LNCAP (cell line): ENCODE measurements at regions not wholly inside any gene's neighbourhood (a gene's known extent, or its start where the extent isn't known, plus 50 kb on each side); places are given as distances from the start of the nearest gene placed in this dataset.

ENCODE experiments used
- TF ChIP-seq, protein P1 (sequence below): fragments of 450-650 bp; IDR thresholded peaks from 2 replicates; pipeline ENCODE4 v1.5.1; 2017; ENCODE audit warnings: mild to moderate bottlenecking

DNA sequence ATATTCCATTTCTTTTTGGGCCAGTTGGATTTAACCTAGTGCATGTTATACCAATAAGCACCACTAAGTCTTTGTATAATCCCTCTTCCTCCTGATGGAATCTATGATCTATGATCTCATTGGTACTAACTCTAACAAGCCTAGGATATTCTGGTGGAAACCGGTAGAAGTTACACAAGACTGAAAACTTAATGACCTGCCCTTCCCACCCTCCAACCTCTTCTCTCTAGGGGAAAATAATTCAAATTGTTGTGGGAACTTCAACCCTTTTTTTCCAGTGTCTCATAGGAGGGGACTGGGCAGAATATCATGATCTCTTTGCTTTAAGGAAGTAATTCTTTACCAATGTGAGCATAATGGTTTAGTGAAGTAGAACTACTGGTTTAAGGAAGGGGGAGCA lies 289.5 kb upstream of the BOD1L1 start:
- TF ChIP-seq, protein P1, sequence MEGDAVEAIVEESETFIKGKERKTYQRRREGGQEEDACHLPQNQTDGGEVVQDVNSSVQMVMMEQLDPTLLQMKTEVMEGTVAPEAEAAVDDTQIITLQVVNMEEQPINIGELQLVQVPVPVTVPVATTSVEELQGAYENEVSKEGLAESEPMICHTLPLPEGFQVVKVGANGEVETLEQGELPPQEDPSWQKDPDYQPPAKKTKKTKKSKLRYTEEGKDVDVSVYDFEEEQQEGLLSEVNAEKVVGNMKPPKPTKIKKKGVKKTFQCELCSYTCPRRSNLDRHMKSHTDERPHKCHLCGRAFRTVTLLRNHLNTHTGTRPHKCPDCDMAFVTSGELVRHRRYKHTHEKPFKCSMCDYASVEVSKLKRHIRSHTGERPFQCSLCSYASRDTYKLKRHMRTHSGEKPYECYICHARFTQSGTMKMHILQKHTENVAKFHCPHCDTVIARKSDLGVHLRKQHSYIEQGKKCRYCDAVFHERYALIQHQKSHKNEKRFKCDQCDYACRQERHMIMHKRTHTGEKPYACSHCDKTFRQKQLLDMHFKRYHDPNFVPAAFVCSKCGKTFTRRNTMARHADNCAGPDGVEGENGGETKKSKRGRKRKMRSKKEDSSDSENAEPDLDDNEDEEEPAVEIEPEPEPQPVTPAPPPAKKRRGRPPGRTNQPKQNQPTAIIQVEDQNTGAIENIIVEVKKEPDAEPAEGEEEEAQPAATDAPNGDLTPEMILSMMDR, result no peak

GRCh38 chr4:13918110-13918509 lies 290.6 kb upstream of the BOD1L1 start:
- TF ChIP-seq, protein P1, result no peak

DNA sequence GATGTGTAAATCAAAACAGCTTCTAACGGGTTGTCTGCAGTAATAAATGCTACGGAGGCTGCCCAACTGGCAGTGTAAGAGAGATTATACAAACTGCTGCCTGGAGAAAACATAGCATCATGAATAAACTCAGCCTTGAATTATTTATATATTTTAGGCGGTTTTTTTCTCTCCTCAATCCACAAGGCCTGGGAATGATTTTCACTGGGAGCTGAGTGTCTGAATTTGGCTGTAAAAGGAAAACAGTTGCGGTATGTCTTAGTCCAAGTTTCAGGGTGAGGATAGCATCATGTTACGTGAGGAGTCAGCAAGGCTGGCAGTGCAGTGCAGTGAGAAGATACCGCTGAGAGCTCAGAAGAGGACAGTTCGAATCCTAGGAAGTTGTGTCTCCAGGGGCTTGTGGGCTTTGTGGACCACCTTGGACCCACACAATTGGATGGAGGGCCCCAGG lies 291.5 kb upstream of the BOD1L1 start:
- TF ChIP-seq, protein P1, result no peak

DNA sequence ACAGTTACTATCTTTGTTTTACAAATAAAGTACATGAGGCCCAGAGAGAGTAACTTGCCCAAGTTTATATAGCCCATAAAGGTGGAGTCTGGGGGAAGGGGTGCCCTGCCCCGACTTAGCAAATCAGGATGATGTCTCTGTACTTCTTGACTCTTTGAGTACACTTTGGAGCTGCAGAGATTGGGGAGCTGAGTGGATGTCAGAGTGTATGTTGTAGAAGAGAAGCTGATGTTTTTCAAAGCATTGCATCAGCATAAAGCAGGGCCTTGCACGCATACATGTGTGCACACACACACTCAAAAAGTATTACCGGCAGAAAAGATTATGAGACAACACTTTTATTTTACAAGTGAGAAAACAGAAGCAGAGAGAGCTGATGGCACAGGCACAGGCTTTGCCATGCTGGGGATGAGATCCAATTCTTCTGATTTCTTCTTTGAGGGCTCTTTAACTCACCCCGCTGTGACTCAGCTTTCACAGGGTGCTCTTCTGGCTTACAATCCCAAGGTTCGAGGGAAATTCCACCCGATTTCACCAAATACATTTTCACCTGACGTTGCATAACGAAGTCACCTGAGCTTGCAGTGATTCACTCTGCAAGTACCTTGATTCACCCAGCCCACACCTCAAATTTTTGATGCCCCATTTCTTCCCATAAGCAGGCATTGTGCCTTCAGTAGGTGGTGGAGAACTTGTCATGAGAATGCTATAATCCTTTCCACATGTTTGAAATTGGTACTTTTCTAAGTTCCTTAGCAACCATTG lies 292.8 kb upstream of the BOD1L1 start:
- TF ChIP-seq, protein P1, result no peak

- TF ChIP-seq, protein P1, result no peak
Observed at GRCh38 chr4:13920901-13921300, 293.4 kb upstream of the BOD1L1 start.

- TF ChIP-seq, protein P1, result no peak
Observed at GRCh38 chr4:13921805-13922204, 294.3 kb upstream of the BOD1L1 start.

DNA sequence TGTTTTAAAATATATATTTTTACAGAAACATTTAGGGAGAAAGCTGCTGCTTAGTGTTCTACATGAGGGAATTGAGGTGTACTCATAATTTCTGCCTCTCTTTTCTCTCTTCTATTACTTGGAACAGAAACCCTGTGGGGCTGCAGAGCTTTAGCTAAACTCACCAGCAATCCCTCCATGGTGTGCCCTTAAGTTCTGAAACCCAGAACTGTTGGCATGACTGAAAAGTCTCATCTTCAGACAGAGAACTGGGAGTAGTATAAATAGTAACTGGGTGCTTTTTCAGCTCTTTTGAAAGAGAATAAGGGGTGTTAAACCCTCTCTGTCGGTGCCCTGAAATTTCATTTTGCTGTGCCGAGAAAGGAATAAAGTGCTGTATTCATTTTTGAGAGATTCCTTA lies 294.9 kb upstream of the BOD1L1 start:
- TF ChIP-seq, protein P1, result no peak
